Inferior parietal cortex (tissue), 1 donor: ENCODE measurements at regions not wholly inside any gene's neighbourhood (a gene's known extent, or its start where the extent isn't known, plus 50 kb on each side); places are given as distances from the start of the nearest gene placed in this dataset.

Experiments
- DNase-seq: peaks from one replicate; pipeline ENCODE4 v3.0.0-alpha.2; 2016; ENCODE audit errors: extremely low spot score

- DNase-seq, result no peak
These were observed 103.1 kb upstream of the KAZN start for GRCh38 chr1:14495381-14495780.

GRCh38 chr1:14495996-14496395 lies 102.5 kb upstream of the KAZN start:
- DNase-seq, result no peak

GRCh38 chr1:14498839-14499238 lies 99.6 kb upstream of the KAZN start:
- no peak for DNase-seq

GRCh38 chr1:14499312-14500040 lies 99.0 kb upstream of the KAZN start:
- DNase-seq, result no peak

GRCh38 chr1:14500041-14500440 lies 98.4 kb upstream of the KAZN start:
- no peak for DNase-seq

GRCh38 chr1:14500912-14501311 lies 97.6 kb upstream of the KAZN start:
- no peak for DNase-seq

GRCh38 chr1:14504517-14504916 lies 94.0 kb upstream of the KAZN start:
- no peak for DNase-seq

GRCh38 chr1:14506471-14507255 lies 91.8 kb upstream of the KAZN start:
- DNase-seq, result no peak

- peak; percentile 48 for DNase-seq
These were observed 91.2 kb upstream of the KAZN start for GRCh38 chr1:14507262-14507661.

GRCh38 chr1:14508613-14509012 lies 89.9 kb upstream of the KAZN start:
- DNase-seq, result no peak

GRCh38 chr1:14511166-14511680 lies 87.3 kb upstream of the KAZN start:
- DNase-seq, result no peak

GRCh38 chr1:14511796-14512585 lies 86.5 kb upstream of the KAZN start:
- DNase-seq, result no peak

GRCh38 chr1:14513111-14513510 lies 85.4 kb upstream of the KAZN start:
- DNase-seq, result no peak

GRCh38 chr1:14514739-14515138 lies 83.7 kb upstream of the KAZN start:
- DNase-seq, result no peak

- no peak for DNase-seq
These were observed 81.3 kb upstream of the KAZN start for GRCh38 chr1:14516974-14517840.

GRCh38 chr1:14517841-14518180 lies 80.7 kb upstream of the KAZN start:
- DNase-seq, result no peak

- no peak for DNase-seq
These were observed 78.5 kb upstream of the KAZN start for GRCh38 chr1:14519976-14520375.

- DNase-seq, result no peak
These were observed 77.8 kb upstream of the KAZN start for GRCh38 chr1:14520514-14521163.

GRCh38 chr1:14521622-14522021 lies 76.9 kb upstream of the KAZN start:
- no peak for DNase-seq

GRCh38 chr1:14522077-14522925 lies 76.2 kb upstream of the KAZN start:
- no peak for DNase-seq
